ENCODE measurements at regions not wholly inside any gene's neighbourhood (a gene's known extent, or its start where the extent isn't known, plus 50 kb on each side); places are given as distances from the start of the nearest gene placed in this dataset.

DNA sequence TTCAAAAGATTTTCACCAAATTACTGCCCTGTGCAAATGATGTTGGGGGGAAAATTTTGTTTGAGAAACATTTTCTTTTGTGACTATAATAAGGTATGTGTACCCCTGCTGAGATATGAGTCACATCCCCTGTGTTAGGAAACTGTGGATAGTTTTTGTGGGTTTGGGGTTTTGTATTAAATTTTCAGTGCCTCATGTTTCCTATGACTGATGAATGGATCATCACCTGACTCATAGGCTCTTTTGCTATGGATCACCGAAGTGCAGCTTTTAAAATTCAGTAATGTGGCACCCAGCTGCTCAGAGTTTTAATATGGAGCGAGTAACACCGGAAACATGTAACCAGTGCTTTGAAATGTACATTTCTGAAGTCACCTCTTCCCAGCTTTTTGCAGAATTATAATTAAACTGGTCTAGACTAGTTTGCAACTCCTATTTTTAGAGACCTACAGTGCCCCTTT lies 167.4 kb upstream of the HMGA2 start:
- CTCF ChIA-PET = no interaction called here

GRCh38 chr12:65657635-65658034 lies 166.6 kb upstream of the HMGA2 start:
- POLR2A ChIA-PET (ENCODE audit: unreplicated experiment) = interaction anchor here (0.6 kb wide), 1 partner anchor 1786 kb away, joined by 5 read pairs; no protein-coding TSS in a partner anchor
- H4K20me1 ChIP-seq (ENCODE audit: insufficient read depth) = no peaks in the 10 kb centered on the region
- peaks cover 57% of the 10 kb centered on the region for H3K4me1 ChIP-seq (replicated peaks; ENCODE audit: insufficient read depth)
- no peaks in the 10 kb centered on the region for H3K9me2 ChIP-seq (ENCODE audit: insufficient read depth)
- peaks cover 13% of the 10 kb centered on the region for H3K9me3 ChIP-seq (ENCODE audit: insufficient read depth, low read depth)
- CTCF ChIA-PET = interaction anchor here (0.7 kb wide), 1 partner anchor 221 kb away, joined by 3 read pairs; no protein-coding TSS in a partner anchor
- H3K4me3 ChIP-seq = no peak overlapping the region; the same call in 1 of the 2 replicates
- no peaks in the 10 kb centered on the region for H3K27me3 ChIP-seq (ENCODE audit: insufficient read depth, low read depth)
- no TSS peak for BruUV-seq (replicated peaks)
- TF ChIP-seq CTCF (conservative IDR thresholded peaks at IDR 0.05) (no peak), EZH2 (IDR thresholded peaks at IDR 0.05; ENCODE audit: low read depth) (no peak)
- no peaks in the 10 kb centered on the region for H3K79me2 ChIP-seq (ENCODE audit: low read depth)
- H2AFZ ChIP-seq = 0 out of 2 replicates have a peak overlapping the region, but pooled peaks have one; percentile 8
- H3K36me3 ChIP-seq (ENCODE audit: low read depth) = no peaks in the 10 kb centered on the region; the same call in 1 of the 2 replicates
- intact Hi-C loops (cut with micrococcal nuclease; ENCODE audit: unreplicated experiment) = no loop called here
- peak overlapping the region; percentile 98 for H3K27ac ChIP-seq
- DNase-seq = no peak
- peaks cover 45% of the 10 kb centered on the region for H3F3A ChIP-seq (ENCODE audit: insufficient read depth, low read depth)
- peak overlapping the region; percentile 70 for H3K4me2 ChIP-seq

More for the DNA sequence above, 167.4 kb upstream of the HMGA2 start:
- POLR2A ChIA-PET (ENCODE audit: unreplicated experiment) = interaction anchor here (0.6 kb wide), 1 partner anchor 1787 kb away, joined by 5 read pairs; no protein-coding TSS in a partner anchor
- Histone ChIP-seq H3K9me3 (ENCODE audit: insufficient read depth, low read depth) (peaks cover 15% of the 10 kb centered on the region), H3K79me2 (ENCODE audit: low read depth) (no peaks in the 10 kb centered on the region), H3K27ac (peak overlapping the region; percentile 98), H3K9me2 (ENCODE audit: insufficient read depth) (no peaks in the 10 kb centered on the region), H4K20me1 (ENCODE audit: insufficient read depth) (no peaks in the 10 kb centered on the region), H2AFZ (0 out of 2 replicates have a peak overlapping the region, but pooled peaks have one; percentile 8), H3K4me2 (peak overlapping the region; percentile 70), H3K4me3 (no peak overlapping the region), H3K36me3 (ENCODE audit: low read depth) (no peaks in the 10 kb centered on the region; the same call in 1 of the 2 replicates), H3K4me1 (replicated peaks; ENCODE audit: insufficient read depth) (peaks cover 57% of the 10 kb centered on the region), H3K27me3 (ENCODE audit: insufficient read depth, low read depth) (no peaks in the 10 kb centered on the region), H3F3A (ENCODE audit: insufficient read depth, low read depth) (peaks cover 45% of the 10 kb centered on the region)
- TF ChIP-seq EZH2 (IDR thresholded peaks at IDR 0.05; ENCODE audit: low read depth) (no peak), CTCF (conservative IDR thresholded peaks at IDR 0.05) (no peak)
- intact Hi-C loops (cut with micrococcal nuclease; ENCODE audit: unreplicated experiment) = no loop called here
- no TSS peak for BruUV-seq (replicated peaks)
- DNase-seq = peak; percentile 6 to 92

DNA sequence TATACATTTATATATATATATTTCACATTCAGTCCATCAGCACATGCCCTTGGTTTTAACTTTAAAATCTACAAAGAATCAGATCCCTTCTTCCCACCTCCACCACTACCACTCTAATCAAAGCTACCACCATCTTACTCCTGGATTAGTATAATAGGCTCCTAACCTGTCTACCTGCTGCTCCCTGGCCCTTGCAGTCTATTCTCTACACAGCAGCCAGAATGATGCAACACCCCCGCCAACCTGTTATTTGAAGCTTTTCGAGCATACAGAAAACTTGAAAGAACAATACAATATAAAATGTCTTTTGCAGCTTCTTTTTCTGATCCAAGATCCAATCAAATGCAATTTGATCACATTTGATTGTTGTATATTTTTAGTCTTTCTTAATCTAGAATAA lies 165.9 kb upstream of the HMGA2 start:
- CTCF ChIA-PET = no interaction called here

More for the DNA sequence above, 165.9 kb upstream of the HMGA2 start:
- H3K79me2 ChIP-seq (ENCODE audit: low read depth) = no peaks in the 10 kb centered on the region
- BruUV-seq (replicated peaks) = no TSS peak
- DNase-seq = no peak
- H3K27ac ChIP-seq = peak overlapping the region; percentile 98
- no peaks in the 10 kb centered on the region for H4K20me1 ChIP-seq (ENCODE audit: insufficient read depth)
- H3K4me3 ChIP-seq = no peak overlapping the region
- H3K9me3 ChIP-seq (ENCODE audit: insufficient read depth, low read depth) = peaks cover 13% of the 10 kb centered on the region
- H3K4me1 ChIP-seq (replicated peaks; ENCODE audit: insufficient read depth) = peaks cover 57% of the 10 kb centered on the region
- H3F3A ChIP-seq (ENCODE audit: insufficient read depth, low read depth) = peaks cover 45% of the 10 kb centered on the region
- intact Hi-C loops (cut with micrococcal nuclease; ENCODE audit: unreplicated experiment) = no loop called here
- TF ChIP-seq CTCF (conservative IDR thresholded peaks at IDR 0.05) (no peak), EZH2 (IDR thresholded peaks at IDR 0.05; ENCODE audit: low read depth) (no peak)
- H3K4me2 ChIP-seq = no peak overlapping the region
- no peaks in the 10 kb centered on the region for H3K27me3 ChIP-seq (ENCODE audit: insufficient read depth, low read depth)
- POLR2A ChIA-PET (ENCODE audit: unreplicated experiment) = no interaction called here
- no peak overlapping the region for H2AFZ ChIP-seq
- no peaks in the 10 kb centered on the region for H3K9me2 ChIP-seq (ENCODE audit: insufficient read depth)
- no peaks in the 10 kb centered on the region; the same call in 1 of the 2 replicates for H3K36me3 ChIP-seq (ENCODE audit: low read depth)

All from PC-9 (cell line).